ENCODE measurements at regions not wholly inside any gene's neighbourhood (a gene's known extent, or its start where the extent isn't known, plus 50 kb on each side); places are given as distances from the start of the nearest gene placed in this dataset.
"Not testable (repeated sequence)": the region's sequence is repeated elsewhere in the genome, so short reads cannot be mapped to it uniquely, and the experiment has no call there.

DNA sequence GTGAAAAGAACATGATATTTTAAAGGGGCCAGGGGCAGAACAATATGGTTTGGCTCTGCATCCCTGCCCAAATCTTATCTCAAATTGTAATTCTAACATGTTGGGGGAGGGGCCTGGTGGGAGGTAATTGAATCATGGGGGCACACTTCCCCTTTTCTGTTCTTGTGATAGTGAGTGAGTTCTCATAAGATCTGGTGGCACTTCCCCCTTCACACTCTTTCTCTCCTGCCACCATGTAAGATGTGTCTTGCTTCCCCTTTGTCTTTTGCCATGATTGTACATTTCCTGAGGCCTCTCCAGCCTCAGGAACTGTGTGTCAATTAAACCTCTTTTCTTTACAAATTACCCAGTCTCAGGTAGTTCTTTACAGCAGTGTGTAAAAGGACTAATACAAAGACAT lies 177.1 kb upstream of the ZNF322 start:
- TF ChIP-seq TAF1 (IDR thresholded peaks at IDR 0.05; ENCODE audit: borderline replicate concordance, low read depth, low read length); POLR2AphosphoS5 (IDR thresholded peaks at IDR 0.05; ENCODE audit: low read depth, low read length): not testable (repeated sequence)

Data from GM12892 (cell line).